GM12878 (cell line): ENCODE measurements at regions not wholly inside any gene's neighbourhood (a gene's known extent, or its start where the extent isn't known, plus 50 kb on each side); places are given as distances from the start of the nearest gene placed in this dataset.

Source experiments
- BHLHE40 ChIP-seq, 2 experiments: fragments of 450-650 bp in 1 of 2; IDR thresholded peaks; 2 replicates each; pipeline ENCODE4 v1.6.1; 2011 to 2017; ENCODE audit warnings: low read depth in 2 of 2, borderline replicate concordance in 1 of 2, improper control_type of control experiment in 1 of 2, low read length in 1 of 2, mild to moderate bottlenecking in 1 of 2
- CTCF ChIP-seq, 3 experiments: IDR thresholded peaks in 2 of 3; conservative IDR thresholded peaks in 1 of 3; 2 replicates each; pipeline ENCODE4 v1.5.1; 2011; ENCODE audit warnings: low read depth in 3 of 3, low read length in 3 of 3, mild to moderate bottlenecking in 3 of 3, control low read depth in 2 of 3, moderate library complexity in 2 of 3, inconsistent platforms in 1 of 3, mixed read lengths in 1 of 3; ENCODE audit not compliant: control insufficient read depth in 2 of 3, insufficient read depth in 1 of 3; ENCODE audit errors: extremely low read depth in 1 of 3
- E2F4 ChIP-seq: IDR thresholded peaks from 2 replicates; pipeline ENCODE4 v1.6.1; 2012; ENCODE audit warnings: low read depth, low read length, improper control_type of control experiment
- MTA3 ChIP-seq: IDR thresholded peaks from 2 replicates; pipeline ENCODE4 v1.6.1; 2012; ENCODE audit warnings: low read length, inconsistent platforms, borderline replicate concordance
- RB1 ChIP-seq: fragments of 450-650 bp; formaldehyde crosslinking; IDR thresholded peaks from 2 replicates; pipeline ENCODE4 v1.6.1; 2017; ENCODE audit warnings: mild to moderate bottlenecking, borderline replicate concordance
- REST ChIP-seq: IDR thresholded peaks from 2 replicates; pipeline ENCODE4 v1.6.1; 2012; ENCODE audit warnings: mild to moderate bottlenecking, low read depth, low read length
- STAT3 ChIP-seq: IDR thresholded peaks from 2 replicates; pipeline ENCODE4 v1.6.1; 2011; ENCODE audit warnings: low read depth, low read length, improper control_type of control experiment

- TF ChIP-seq CTCF (IDR thresholded peaks at IDR 0.05 in 2 of 3, conservative IDR thresholded peaks at IDR 0.05 in 1 of 3; ENCODE audit: control insufficient read depth in 2 of 3, extremely low read depth in 1 of 3, insufficient read depth in 1 of 3, low read depth in 3 of 3, low read length in 3 of 3) (no peak), BHLHE40 (IDR thresholded peaks at IDR 0.05; ENCODE audit: borderline replicate concordance in 1 of 2, low read depth in 2 of 2, low read length in 1 of 2) (no peak), STAT3 (no peak), E2F4 (no peak), MTA3 (no peak), REST (no peak), RB1 (no peak)
Measured at GRCh38 chr11:87810486-87810885, 364.8 kb downstream of the RAB38 start (continued).
